Hematopoietic multipotent progenitor cell treated with erythropoietin and hydrocortisone succinate and interleukin-3 and kit ligand, for 4 days (in vitro differentiated cells): ENCODE measurements at regions not wholly inside any gene's neighbourhood (a gene's known extent, or its start where the extent isn't known, plus 50 kb on each side); places are given as distances from the start of the nearest gene placed in this dataset.
A peak's percentile ranks its signal among the peaks of the same experiment; 100 is the strongest.
"Not testable (repeated sequence)": the region's sequence is repeated elsewhere in the genome, so short reads cannot be mapped to it uniquely, and the experiment has no call there.

ENCODE experiments used
- DNase-seq: peaks from one replicate; pipeline ENCODE4 v3.0.0-alpha.2; 2015

- DNase-seq = no peak
Observed at GRCh38 chr7:148472406-148472805, 118.2 kb upstream of the C7orf33 start.

DNA sequence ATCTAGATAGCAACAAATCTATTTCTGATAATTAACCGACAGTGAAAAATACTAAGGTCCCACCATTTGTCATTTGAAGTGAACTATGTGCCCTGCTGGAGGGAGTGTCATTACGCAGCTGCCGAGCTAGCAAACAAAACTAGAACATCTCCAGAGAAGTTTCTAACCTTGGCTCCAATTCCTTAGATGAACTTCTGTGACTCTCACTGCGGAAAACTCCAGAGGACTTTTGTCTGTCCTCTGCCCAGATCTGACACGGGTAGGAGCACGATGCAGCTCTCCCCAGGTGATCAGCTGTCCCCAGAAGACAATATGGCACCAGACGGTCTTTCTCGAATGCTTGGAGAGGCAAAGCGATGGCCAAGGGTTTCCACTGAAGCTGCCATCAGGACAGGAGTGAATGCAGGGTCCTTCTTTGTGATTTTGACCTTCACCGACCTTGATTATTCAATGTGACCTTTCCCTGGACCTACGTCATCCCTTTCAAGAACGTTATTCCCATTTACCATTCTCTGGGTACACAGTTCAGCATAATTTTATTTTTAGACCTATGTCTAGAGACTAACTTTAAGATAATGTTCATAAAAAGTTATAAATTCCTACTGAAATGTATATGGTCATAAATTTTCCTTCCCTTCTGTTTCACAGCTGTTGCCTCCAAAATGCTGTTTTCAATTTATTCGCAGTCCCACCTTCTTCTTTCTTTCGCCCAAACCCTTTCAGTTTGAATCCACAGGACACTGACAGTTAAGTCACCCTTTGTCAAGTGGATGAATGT lies 116.7 kb upstream of the C7orf33 start:
- no peak for DNase-seq

DNA sequence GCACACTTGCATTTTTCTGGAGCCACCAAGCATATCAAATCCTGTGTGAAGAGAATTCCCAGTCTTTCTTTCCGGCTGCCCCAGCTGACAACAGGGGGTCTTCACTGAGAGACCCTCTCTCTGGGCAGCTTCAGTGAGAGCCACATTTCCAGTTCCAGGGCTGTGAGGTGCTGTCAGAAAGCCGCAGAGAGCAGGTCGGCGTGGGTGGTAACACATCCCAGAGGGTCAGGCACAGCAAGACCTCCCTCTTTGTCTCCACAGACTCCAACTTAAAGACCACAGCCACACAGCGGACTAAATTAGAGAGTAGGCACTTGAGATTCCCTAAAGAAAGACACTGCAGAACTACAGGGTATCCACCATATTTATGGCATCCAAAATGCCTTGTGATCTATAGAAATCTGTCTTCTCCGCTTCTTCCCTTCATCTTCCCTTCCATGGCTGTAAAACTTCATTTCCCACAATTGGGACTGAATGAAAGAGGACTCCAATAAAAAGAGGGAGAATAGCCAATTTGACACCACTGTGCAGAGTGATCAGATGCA lies 116.0 kb upstream of the C7orf33 start:
- DNase-seq = no peak

DNA sequence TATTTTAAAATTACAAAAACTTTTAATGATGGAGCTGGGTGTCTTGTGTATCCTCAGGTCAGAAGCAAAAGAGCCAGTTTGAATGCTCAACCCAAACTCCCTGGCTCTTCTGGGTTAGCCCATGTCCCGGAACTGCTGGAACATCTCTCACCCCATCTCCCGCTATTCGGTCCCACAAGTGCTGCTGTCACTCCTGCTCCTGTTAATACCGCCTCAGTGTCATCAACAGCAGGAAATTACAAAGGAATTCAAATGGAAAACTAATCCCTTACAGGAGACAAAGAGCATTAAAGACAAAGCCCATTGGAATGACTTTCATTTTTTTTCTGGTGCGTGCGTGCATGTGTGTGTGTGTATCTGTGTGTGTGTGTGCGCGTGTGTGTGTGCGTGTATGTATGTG lies 112.0 kb upstream of the C7orf33 start:
- no peak for DNase-seq

DNA sequence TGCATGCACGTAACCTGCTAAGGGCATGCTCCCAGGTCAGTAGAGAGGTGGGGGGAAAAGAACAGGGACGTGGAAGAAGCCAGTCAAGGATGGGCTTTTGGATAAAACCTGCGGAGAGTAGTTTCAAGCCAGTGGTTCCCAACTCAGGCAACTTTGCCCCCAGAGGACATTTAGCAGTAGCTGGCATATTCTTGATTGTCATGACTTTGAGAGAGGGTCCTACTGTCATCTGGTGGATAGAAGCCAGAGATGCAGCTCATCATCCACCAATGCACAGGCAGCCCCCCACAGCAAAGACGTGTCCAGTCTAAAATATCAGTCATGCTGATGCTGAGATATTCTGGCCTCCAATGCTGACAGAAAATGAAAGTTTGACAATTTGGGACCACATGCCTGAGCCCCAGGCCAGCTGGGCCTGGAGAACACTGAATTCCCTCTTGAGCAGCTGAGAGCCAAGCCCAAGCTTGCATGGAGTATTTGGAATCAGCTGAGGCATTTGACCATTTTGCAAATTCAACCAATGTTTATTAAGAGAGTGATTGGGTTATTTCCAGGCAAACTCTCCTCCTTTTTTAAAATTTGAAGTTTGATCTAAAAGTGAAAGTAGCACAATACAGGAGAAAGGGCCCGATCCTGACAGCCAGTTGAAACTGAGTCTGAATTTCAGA lies 110.0 kb upstream of the C7orf33 start:
- DNase-seq = no peak

DNA sequence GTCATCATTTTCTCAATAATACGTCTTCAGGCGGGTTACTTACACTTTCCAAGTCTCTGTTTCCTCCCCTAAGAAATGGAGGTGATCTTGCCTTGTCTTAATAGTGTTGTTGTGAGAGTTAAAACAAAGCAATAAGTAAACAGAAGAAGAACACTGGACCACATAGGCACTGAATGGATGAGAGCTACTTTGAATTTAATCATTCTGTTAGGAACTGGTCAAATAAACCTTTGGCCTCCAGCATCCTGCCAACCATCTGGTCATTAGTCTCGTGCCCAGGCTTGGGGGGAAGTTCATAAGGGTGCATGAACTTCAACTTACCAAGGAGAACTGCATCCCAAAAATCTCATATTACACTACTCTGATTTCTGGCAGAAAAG lies 109.4 kb upstream of the C7orf33 start:
- DNase-seq = no peak

GRCh38 chr7:148481971-148482626 lies 108.5 kb upstream of the C7orf33 start:
- DNase-seq = no peak

GRCh38 chr7:148483515-148484308 lies 106.9 kb upstream of the C7orf33 start:
- DNase-seq = no peak

DNA sequence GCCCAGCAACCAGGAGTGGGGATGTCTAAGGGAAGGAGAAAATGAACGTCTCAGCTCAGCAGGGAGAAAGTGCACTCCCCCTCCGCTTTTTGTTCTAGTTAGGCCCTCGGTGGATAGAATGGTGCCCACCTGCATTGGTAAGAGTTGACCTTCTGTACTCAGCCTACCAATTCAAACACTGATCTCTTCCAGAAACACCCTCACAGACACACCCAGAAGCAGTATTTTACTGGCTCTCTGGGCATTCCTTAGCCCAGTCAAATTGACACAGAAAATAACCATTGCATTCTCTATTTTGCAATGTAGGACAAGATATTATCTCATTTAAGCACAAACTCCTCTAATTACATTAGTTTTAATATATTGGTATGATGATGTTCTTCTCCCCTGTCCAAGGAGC lies 106.1 kb upstream of the C7orf33 start:
- no peak for DNase-seq

- DNase-seq = peak; percentile 15
Observed at GRCh38 chr7:148485618-148486017, 104.9 kb upstream of the C7orf33 start.

- no peak for DNase-seq
Observed at GRCh38 chr7:148486937-148487336, 103.6 kb upstream of the C7orf33 start.

- DNase-seq = no peak
Observed at GRCh38 chr7:148487912-148488311, 102.7 kb upstream of the C7orf33 start.

DNA sequence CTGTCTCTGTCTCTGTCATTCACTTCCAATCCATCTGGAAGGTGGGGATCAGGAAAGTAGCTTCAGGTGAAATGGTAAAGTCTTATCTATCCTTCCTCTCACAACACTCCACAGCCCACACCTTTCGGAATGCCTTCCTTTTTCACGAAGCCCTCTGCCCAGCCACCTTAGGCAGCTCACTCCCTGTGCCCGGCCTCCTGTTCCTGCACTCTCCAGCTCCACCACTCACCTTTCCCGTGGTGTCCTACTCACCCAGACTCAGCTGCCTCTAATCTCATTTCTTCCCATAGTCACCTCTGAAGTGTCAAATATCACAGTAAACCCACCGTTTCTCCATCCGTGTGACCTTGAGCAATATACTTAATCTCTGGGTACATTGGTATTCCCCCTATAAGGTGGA lies 100.9 kb upstream of the C7orf33 start:
- no peak for DNase-seq

DNA sequence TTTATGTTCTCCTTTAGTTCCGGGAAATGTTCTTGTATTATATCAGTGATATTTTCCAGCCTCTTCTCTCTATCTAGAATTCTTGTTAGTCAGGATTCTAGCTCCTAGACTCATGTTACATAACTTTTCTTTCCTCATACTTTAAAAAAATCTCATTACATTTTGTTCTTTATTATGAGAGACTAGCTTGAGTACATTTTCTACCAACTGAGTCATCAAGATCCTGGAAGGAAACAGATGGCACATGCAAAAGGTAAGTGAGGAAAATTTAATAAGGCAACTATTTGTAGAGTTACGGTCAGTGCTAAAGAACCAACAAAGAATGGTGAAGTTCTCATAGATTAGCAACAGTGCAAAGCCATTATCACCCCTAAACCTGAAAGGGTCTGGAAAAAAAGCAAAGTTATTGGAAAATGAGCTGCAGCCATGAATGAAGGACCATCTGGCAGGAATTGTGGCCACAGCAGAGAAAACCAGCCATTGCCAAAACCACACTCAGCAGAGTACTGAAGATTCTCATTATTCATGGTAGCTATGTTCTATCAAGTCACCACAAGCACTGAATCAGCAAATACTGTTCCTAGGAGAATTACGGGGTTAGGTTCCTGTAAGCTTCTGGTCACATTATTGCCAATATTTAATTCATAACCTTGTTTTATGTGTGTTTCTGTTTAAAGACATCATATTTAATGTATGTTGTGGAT lies 98.3 kb upstream of the C7orf33 start:
- DNase-seq = no peak

DNA sequence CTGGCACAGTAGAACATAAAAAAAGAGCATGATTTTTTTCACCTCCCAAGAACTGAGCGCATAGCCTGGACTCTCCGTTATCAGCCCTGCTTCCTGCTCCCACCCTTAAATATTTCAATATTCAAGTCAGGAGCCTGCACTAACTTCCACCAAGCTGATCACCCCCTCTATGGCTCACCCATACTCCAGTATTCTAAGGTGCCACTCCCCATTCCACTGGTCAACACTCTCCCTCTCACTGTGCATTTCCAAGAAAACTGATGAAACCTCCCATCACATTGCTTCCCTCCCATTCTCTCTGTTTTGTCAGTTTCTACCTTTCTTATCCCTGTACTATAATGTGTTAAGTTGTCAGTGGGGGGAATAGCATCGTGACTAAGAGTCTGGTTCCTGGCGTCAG lies 95.0 kb upstream of the C7orf33 start:
- no peak for DNase-seq

- DNase-seq = no peak
Observed at GRCh38 chr7:148500978-148501377, 89.6 kb upstream of the C7orf33 start.

DNA sequence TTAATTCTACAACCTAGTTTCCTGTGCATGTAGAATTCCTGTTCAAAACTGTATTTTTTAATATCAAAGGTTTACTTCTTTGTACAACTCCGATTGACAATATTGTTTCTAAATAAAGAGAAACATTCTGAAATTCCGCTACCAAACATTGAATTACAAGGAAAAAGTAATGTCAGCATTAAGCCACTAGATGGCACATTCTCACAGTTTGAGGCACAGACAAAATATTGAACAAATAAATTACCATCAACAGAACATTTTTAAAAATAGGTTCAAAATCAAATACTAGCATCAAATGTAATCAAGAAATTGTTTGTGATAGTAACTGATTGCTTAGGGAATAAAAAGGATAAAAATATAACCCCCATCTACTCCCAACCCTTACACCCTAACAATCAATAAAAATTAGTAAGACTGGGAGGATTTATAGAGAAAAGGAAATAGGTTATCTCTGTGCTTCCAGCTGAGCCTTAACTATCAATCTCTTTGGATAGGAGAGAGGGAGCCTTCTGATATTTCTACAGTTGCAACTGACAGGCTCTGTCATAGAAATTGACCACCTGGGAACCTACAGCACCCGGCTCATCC lies 86.6 kb upstream of the C7orf33 start:
- DNase-seq = peak; percentile 66

DNA sequence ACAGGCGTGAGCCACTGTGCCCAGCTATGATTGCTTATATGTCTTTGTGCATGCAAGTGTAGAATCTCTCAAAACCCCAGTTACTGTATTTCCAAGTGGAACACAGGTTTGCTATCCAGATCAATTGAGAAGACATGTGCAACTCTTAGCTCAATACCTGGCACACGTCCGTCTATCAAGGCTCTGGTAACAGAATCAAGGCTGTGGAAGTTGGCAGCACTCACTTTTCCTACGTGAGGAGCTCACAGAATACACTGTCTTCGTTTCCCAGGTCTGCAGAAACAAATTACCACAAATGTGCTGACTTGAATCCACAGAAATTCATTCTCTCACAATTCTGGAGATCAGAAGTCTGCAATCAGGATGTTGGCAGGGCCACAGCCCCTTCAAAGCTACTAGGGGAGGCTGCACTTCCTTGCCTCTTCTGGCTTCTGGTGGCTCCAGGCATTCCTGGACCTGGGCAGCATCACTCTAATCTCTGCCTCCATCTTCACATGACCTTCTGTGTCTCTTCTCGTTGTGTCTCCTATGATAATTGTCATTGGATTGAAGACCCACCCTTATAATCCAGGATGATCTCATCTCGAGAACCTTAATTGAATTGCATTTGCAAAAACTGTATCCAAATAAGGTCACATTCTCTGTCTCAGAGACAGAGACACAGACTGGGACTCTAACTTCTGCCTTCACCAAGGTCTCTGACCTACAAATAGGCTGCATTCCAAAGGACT lies 84.8 kb upstream of the C7orf33 start:
- no peak for DNase-seq

DNA sequence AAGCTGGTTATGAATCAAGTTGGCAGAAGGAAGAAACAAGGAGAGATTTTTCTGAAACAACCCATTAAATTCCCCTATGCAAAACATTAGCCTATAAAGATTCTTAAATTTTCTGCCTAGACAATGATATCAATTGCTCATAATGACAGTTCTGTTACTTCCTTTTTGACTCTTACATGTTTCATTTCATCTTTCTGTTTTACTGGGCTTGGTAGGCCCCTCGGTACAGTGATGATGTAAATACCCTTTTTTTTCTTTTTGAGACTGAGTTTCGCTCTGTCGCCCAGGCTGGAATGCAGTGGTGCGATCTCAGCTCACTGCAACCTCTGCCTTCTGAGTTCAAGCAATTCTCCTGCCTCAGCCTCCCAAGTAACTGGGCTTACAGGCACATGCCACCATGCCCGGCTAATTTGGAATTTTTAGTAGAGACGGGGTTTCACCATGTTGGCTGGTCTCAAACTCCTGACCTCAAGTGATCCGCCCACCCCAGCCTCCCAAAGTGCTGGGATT lies 83.4 kb upstream of the C7orf33 start:
- not testable (repeated sequence) for DNase-seq

DNA sequence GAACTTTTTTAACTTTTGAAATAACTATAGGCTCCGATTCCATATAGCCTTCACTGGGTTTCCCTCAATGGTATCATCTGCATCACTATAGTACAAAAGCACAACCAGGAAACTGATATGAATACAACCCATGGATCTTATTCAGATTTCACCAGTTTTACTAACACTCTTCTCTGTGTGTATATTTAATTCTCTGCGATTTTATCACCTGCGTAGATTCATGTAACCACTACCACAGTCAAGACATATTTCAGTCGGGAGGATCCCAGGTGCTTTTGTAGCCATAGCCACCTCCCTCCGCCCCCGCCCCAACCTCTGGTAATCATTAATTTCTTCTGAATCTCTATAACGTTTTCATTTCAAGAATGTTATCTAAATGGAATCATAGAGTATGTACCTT lies 82.8 kb upstream of the C7orf33 start:
- DNase-seq = no peak

GRCh38 chr7:148514236-148514635 lies 76.3 kb upstream of the C7orf33 start:
- DNase-seq = no peak
